ENCODE measurements at regions not wholly inside any gene's neighbourhood (a gene's known extent, or its start where the extent isn't known, plus 50 kb on each side); places are given as distances from the start of the nearest gene placed in this dataset.

- ATAC-seq (ENCODE audit: low FRiP score) (no peak), DNase-seq (ENCODE audit: low spot score) (no peak)
- no peak for TF ChIP-seq CTCF (IDR thresholded peaks at IDR 0.05)
These were observed 174.6 kb upstream of the TBX3 start for GRCh38 chr12:114858388-114859146.

- ATAC-seq (ENCODE audit: low FRiP score) = no peak
- no peak for DNase-seq (ENCODE audit: low spot score)
- TF ChIP-seq CTCF (IDR thresholded peaks at IDR 0.05) = no peak
These were observed 171.7 kb upstream of the TBX3 start for GRCh38 chr12:114855678-114856077.

GRCh38 chr12:114852976-114853529, 169.1 kb upstream of the TBX3 start:
- no peak for ATAC-seq (ENCODE audit: low FRiP score)
- TF ChIP-seq CTCF (IDR thresholded peaks at IDR 0.05) = no peak
- no peak for DNase-seq (ENCODE audit: low spot score)

GRCh38 chr12:114851981-114852380, 168.0 kb upstream of the TBX3 start:
- ATAC-seq (ENCODE audit: low FRiP score) (no peak), DNase-seq (ENCODE audit: low spot score) (no peak)
- no peak for TF ChIP-seq CTCF (IDR thresholded peaks at IDR 0.05)

GRCh38 chr12:114850661-114851275, 166.8 kb upstream of the TBX3 start:
- ATAC-seq (ENCODE audit: low FRiP score) = no peak
- no peak for DNase-seq (ENCODE audit: low spot score)
- TF ChIP-seq CTCF (IDR thresholded peaks at IDR 0.05) = no peak

- no peak for TF ChIP-seq CTCF (IDR thresholded peaks at IDR 0.05)
- no peak for DNase-seq (ENCODE audit: low spot score)
- no peak for ATAC-seq (ENCODE audit: low FRiP score)
These were observed 164.7 kb upstream of the TBX3 start for GRCh38 chr12:114848666-114849065.

All from omental fat pad (tissue), 3 donors.